Neural progenitor cell (in vitro differentiated cells): ENCODE measurements at regions not wholly inside any gene's neighbourhood (a gene's known extent, or its start where the extent isn't known, plus 50 kb on each side); places are given as distances from the start of the nearest gene placed in this dataset.
A peak's percentile ranks its signal among the peaks of the same experiment; 100 is the strongest.
"Not testable (repeated sequence)": the region's sequence is repeated elsewhere in the genome, so short reads cannot be mapped to it uniquely, and the experiment has no call there.

Experiments
- DNase-seq: peaks from one replicate; pipeline ENCODE4 v3.0.0-alpha.2; 2016; ENCODE audit warnings: low spot score
- H2AFZ ChIP-seq: fragments of 200-600 bp; sonication (generic); replicated peaks from 2 replicates; pipeline ENCODE4 v1.6.1; 2016; ENCODE audit warnings: antibody characterized with exemption
- H3F3A ChIP-seq: fragments of 200-600 bp; sonication (generic); 2 replicates; pipeline ENCODE4 v1.6.1; 2016; ENCODE audit warnings: antibody characterized with exemption, low read depth
- H3K27ac ChIP-seq: fragments of 200-600 bp; sonication (generic); 2 replicates; pipeline ENCODE4 v1.5.1; 2016; ENCODE audit warnings: mild to moderate bottlenecking
- H3K27me3 ChIP-seq: fragments of 200-600 bp; sonication (generic); 2 replicates; pipeline ENCODE4 v1.6.1; 2016; ENCODE audit warnings: mild to moderate bottlenecking, moderate library complexity
- H3K36me3 ChIP-seq: fragments of 200-600 bp; sonication (generic); 2 replicates; pipeline ENCODE4 v1.5.1; 2016
- H3K4me1 ChIP-seq: fragments of 200-600 bp; sonication (generic); 2 replicates; pipeline ENCODE4 v1.6.1; 2016; ENCODE audit warnings: mixed run types
- H3K4me2 ChIP-seq: fragments of 200-600 bp; sonication (generic); 2 replicates; pipeline ENCODE4 v1.6.1; 2016
- H3K4me3 ChIP-seq: fragments of 200-600 bp; sonication (generic); 2 replicates; pipeline ENCODE4 v1.5.1; 2016
- H3K79me2 ChIP-seq: fragments of 200-600 bp; sonication (generic); 2 replicates; pipeline ENCODE4 v1.6.1; 2016; ENCODE audit warnings: low read depth
- H3K9ac ChIP-seq: fragments of 200-600 bp; sonication (generic); 2 replicates; pipeline ENCODE4 v1.6.1; 2016
- H3K9me3 ChIP-seq: fragments of 200-600 bp; sonication (generic); 2 replicates; pipeline ENCODE4 v1.5.1; 2016; ENCODE audit warnings: low read depth
- H4K20me1 ChIP-seq: fragments of 200-600 bp; sonication (generic); 2 replicates; pipeline ENCODE4 v1.6.1; 2016; ENCODE audit warnings: low read depth
- H3K27ac Mint-ChIP-seq: 3 replicates; pipeline ENCODE4 v1.8.0; 2021; ENCODE audit warnings: mixed read lengths
- H3K27me3 Mint-ChIP-seq: 2 replicates; pipeline ENCODE4 v1.8.0; 2022; ENCODE audit warnings: low read depth, mild to moderate bottlenecking, inconsistent platforms, moderate library complexity, mixed read lengths; ENCODE audit not compliant: insufficient read depth
- H3K36me3 Mint-ChIP-seq: 3 replicates; pipeline ENCODE4 v1.8.0; 2021; ENCODE audit warnings: mixed read lengths
- H3K4me1 Mint-ChIP-seq: 3 replicates; pipeline ENCODE4 v1.8.0; 2021; ENCODE audit warnings: mixed read lengths
- H3K4me3 Mint-ChIP-seq: 3 replicates; pipeline ENCODE4 v1.8.0; 2021; ENCODE audit warnings: mild to moderate bottlenecking, moderate library complexity, mixed read lengths
- H3K9me3 Mint-ChIP-seq: 3 replicates; pipeline ENCODE4 v1.8.0; 2020; ENCODE audit warnings: mixed read lengths
- EZH2 ChIP-seq: fragments of 200-600 bp; sonication (generic); IDR thresholded peaks from 2 replicates; pipeline ENCODE4 v1.6.1; 2017; ENCODE audit warnings: antibody characterized with exemption, mild to moderate bottlenecking, moderate library complexity
- EZH2phosphoT487 ChIP-seq: fragments of 200-600 bp; sonication (generic); IDR thresholded peaks from 2 replicates; pipeline ENCODE4 v1.6.1; 2017; ENCODE audit warnings: antibody characterized with exemption
- TF ChIP-seq, protein P1 (sequence below): fragments of 200-600 bp; sonication (generic); IDR thresholded peaks from 2 replicates; pipeline ENCODE4 v1.5.1; 2017; ENCODE audit warnings: antibody characterized with exemption, mild to moderate bottlenecking

DNA sequence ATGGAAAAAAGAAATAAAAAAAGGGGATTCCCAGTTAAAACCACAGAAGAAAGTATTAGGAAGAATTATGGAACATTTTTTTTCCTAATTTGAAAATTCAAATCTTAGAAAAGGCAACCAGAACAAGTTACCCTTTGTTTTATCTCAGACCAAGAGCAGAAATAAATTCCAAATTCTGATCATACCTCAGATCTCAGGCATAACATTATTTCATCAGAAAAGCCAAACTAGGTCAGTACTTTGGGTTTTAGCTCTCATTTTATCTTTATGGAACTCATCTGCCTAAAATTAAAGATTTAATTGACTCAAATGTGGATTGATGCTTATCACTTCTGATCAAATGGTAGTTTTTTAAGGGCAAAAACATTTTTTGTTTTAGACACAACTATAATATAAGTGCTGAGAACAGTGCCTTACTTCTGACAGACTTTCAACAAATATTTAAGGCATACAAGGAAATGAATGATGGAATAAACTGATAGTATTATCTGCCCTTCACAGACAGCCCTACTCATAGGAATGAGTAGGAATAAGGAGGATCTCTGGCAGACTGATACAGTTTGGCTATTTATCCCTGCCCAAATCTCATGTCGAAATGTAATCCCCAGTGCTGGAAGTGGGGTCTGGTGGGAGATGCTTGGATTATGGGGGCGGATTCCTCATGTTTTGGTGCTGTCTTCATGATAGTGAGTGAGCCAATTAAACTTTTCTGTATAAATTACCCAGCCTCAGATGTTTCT is 245.3 kb upstream of the PITX2 start:
- Histone ChIP-seq H3K4me1 (no peaks in the 10 kb centered on the region), H3K4me3 (no peak overlapping the region), H3K9me3 (no peaks in the 10 kb centered on the region), H3K36me3 (no peaks in the 10 kb centered on the region), H4K20me1 (no peaks in the 10 kb centered on the region), H3F3A (no peaks in the 10 kb centered on the region), H3K27ac (no peak overlapping the region), H3K4me2 (no peak overlapping the region), H3K79me2 (no peaks in the 10 kb centered on the region), H2AFZ (no peak overlapping the region), H3K27me3 (no peaks in the 10 kb centered on the region), H3K9ac (no peak overlapping the region)
- DNase-seq, result no peak
- no peak for TF ChIP-seq EZH2
- no peak for TF ChIP-seq EZH2phosphoT487
- TF ChIP-seq, protein P1, sequence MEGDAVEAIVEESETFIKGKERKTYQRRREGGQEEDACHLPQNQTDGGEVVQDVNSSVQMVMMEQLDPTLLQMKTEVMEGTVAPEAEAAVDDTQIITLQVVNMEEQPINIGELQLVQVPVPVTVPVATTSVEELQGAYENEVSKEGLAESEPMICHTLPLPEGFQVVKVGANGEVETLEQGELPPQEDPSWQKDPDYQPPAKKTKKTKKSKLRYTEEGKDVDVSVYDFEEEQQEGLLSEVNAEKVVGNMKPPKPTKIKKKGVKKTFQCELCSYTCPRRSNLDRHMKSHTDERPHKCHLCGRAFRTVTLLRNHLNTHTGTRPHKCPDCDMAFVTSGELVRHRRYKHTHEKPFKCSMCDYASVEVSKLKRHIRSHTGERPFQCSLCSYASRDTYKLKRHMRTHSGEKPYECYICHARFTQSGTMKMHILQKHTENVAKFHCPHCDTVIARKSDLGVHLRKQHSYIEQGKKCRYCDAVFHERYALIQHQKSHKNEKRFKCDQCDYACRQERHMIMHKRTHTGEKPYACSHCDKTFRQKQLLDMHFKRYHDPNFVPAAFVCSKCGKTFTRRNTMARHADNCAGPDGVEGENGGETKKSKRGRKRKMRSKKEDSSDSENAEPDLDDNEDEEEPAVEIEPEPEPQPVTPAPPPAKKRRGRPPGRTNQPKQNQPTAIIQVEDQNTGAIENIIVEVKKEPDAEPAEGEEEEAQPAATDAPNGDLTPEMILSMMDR, result no peak
- H3K36me3 Mint-ChIP-seq, result no peaks in the 10 kb centered on the region
- no peaks in the 10 kb centered on the region for H3K4me1 Mint-ChIP-seq
- no peaks in the 10 kb centered on the region for H3K9me3 Mint-ChIP-seq
- no peak overlapping the region for H3K27ac Mint-ChIP-seq
- H3K4me3 Mint-ChIP-seq, result no peak overlapping the region
- no peaks in the 10 kb centered on the region for H3K27me3 Mint-ChIP-seq

GRCh38 chr4:110869114-110869513 is 246.2 kb upstream of the PITX2 start:
- H3K27me3 Mint-ChIP-seq, result no peaks in the 10 kb centered on the region
- no peak overlapping the region for H3K4me3 Mint-ChIP-seq
- Histone ChIP-seq H3K4me2 (no peak overlapping the region), H3K79me2 (no peaks in the 10 kb centered on the region), H3F3A (no peaks in the 10 kb centered on the region), H4K20me1 (no peaks in the 10 kb centered on the region), H3K9ac (no peak overlapping the region), H3K4me3 (no peak overlapping the region), H3K4me1 (no peaks in the 10 kb centered on the region), H3K9me3 (no peaks in the 10 kb centered on the region), H2AFZ (no peak overlapping the region), H3K27ac (no peak overlapping the region), H3K27me3 (no peaks in the 10 kb centered on the region), H3K36me3 (no peaks in the 10 kb centered on the region)
- H3K27ac Mint-ChIP-seq, result no peak overlapping the region
- no peaks in the 10 kb centered on the region for H3K9me3 Mint-ChIP-seq
- no peaks in the 10 kb centered on the region for H3K4me1 Mint-ChIP-seq
- TF ChIP-seq EZH2phosphoT487 (no peak), EZH2 (no peak)
- TF ChIP-seq, protein P1, result no peak
- no peaks in the 10 kb centered on the region for H3K36me3 Mint-ChIP-seq
- no peak for DNase-seq

DNA sequence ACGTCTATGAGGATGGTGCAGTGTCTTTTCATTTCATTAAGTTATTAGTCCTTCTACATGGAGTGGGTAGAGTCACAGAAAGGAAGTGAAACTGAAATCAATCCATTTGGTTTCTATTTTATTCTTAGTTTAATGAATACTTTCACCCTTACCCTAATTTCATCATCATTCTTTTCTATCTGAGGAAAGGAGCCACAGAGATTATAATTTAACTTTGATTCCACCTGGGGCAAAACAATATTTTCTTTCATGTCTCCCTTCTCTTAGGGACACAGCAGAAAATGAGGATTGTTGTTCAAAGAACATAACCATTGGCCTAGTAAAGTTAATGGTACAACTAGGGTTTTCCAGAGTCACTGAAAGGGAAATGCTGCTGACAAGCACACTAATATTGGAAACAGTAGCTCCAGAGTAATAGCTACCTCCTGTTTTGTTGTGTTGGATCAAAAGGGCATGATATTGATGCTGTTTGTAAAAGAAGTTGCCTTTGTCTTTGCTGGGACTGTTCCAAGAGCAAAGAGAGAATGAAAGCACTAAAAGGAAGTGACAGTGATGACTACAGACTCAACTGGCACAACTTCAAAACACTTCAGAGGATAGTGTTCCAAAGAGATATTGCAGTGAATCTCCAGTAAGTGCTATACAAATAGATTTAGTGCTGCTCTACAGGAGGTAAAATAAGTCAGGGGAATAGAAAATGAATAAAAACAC is 247.1 kb upstream of the PITX2 start:
- Histone ChIP-seq H2AFZ (no peak overlapping the region), H3F3A (no peaks in the 10 kb centered on the region), H3K4me2 (no peak overlapping the region), H3K9ac (no peak overlapping the region), H3K27ac (no peak overlapping the region), H3K79me2 (no peaks in the 10 kb centered on the region), H3K27me3 (no peaks in the 10 kb centered on the region), H3K9me3 (no peaks in the 10 kb centered on the region), H4K20me1 (no peaks in the 10 kb centered on the region), H3K4me3 (no peak overlapping the region), H3K36me3 (no peaks in the 10 kb centered on the region), H3K4me1 (no peaks in the 10 kb centered on the region)
- TF ChIP-seq EZH2 (no peak), EZH2phosphoT487 (no peak)
- TF ChIP-seq, protein P1, result no peak
- no peaks in the 10 kb centered on the region for H3K36me3 Mint-ChIP-seq
- no peaks in the 10 kb centered on the region for H3K9me3 Mint-ChIP-seq
- no peaks in the 10 kb centered on the region for H3K27me3 Mint-ChIP-seq
- H3K27ac Mint-ChIP-seq, result no peak overlapping the region
- H3K4me1 Mint-ChIP-seq, result no peaks in the 10 kb centered on the region
- no peak for DNase-seq
- no peak overlapping the region for H3K4me3 Mint-ChIP-seq

DNA sequence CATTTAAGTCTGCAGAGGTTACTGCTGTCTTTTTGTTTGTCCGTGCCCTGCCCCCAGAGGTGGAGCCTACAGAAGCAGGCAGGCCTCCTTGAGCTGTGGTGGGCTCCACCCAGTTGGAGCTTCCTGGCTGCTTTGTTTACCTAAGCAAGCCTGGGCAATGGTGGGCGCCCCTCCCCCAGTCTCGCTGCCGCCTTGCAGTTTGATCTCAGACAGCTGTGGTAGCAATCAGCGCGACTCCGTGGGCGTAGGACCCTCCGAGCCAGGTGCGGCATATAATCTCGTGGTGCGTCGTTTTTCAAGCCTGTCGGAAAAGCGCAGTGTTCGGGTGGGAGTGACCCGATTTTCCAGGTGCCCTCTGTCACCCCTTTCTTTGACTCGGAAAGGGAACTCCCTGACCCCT is 253.3 kb upstream of the PITX2 start:
- not testable (repeated sequence) for H3K4me3 Mint-ChIP-seq, H3K4me2 ChIP-seq, DNase-seq

More for the DNA sequence above, 253.3 kb upstream of the PITX2 start:
- not testable (repeated sequence) for H3K4me1 ChIP-seq, H3K9me3 Mint-ChIP-seq, H3K27ac ChIP-seq, H3K36me3 ChIP-seq, H3F3A ChIP-seq, H3K9me3 ChIP-seq, H4K20me1 ChIP-seq, H3K27me3 Mint-ChIP-seq, H3K27ac Mint-ChIP-seq, H3K27me3 ChIP-seq, H3K9ac ChIP-seq, H3K4me3 ChIP-seq, H3K36me3 Mint-ChIP-seq, H3K4me1 Mint-ChIP-seq, H3K79me2 ChIP-seq
- H2AFZ ChIP-seq, result peak overlapping the region; percentile 61
